ENCODE measurements at regions not wholly inside any gene's neighbourhood (a gene's known extent, or its start where the extent isn't known, plus 50 kb on each side); places are given as distances from the start of the nearest gene placed in this dataset.

DNA sequence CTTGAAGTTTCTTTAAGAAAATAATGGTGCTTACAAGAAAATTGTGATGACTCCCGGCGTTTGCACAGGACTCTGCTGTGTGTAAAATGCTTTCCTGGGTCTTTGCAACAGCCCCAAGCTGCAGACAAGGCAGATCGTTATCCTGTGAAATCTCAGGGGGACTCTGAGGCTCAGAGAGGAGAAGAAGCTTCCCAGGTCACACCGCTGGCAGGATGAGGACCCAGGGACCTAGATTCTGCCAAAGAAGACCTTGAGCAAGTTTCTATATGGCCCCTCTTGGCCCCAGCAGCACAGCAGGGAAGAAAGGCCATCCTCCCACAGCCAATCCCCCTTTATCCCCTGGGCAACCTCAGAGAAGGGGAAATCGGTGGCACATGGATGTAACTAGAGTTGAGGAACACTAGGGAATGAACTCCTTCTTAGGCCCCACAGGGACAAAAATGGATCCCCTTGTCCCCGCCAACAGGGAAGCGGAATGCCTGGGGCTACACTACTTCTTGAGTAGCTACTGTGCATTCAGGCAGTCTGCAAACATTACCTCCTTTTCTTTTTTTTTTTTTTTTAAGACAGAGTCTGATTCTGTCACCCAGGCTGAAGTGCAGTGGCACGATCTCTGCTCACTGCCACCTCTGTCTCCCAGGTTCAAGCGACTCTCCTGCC is 72.8 kb downstream of the CPN2 start:
- Histone ChIP-seq H3K4me3 (ENCODE audit: insufficient read depth, low read depth, low read length, poor library complexity, severe bottlenecking) (no peak overlapping the region), H3K36me3 (ENCODE audit: control insufficient read depth, insufficient read depth, low read length) (no peaks in the 10 kb centered on the region), H3K4me1 (ENCODE audit: control insufficient read depth, insufficient read depth, low read length, poor library complexity, severe bottlenecking) (no peaks in the 10 kb centered on the region), H3K9me3 (ENCODE audit: control insufficient read depth, low read length) (no peaks in the 10 kb centered on the region), H3K27me3 (replicated peaks; ENCODE audit: control insufficient read depth, insufficient read depth, low read length, poor library complexity, severe bottlenecking) (no peaks in the 10 kb centered on the region), H3K27ac (ENCODE audit: insufficient read depth, low read length, poor library complexity, severe bottlenecking) (no peak overlapping the region)
- no peak for DNase-seq

DNA sequence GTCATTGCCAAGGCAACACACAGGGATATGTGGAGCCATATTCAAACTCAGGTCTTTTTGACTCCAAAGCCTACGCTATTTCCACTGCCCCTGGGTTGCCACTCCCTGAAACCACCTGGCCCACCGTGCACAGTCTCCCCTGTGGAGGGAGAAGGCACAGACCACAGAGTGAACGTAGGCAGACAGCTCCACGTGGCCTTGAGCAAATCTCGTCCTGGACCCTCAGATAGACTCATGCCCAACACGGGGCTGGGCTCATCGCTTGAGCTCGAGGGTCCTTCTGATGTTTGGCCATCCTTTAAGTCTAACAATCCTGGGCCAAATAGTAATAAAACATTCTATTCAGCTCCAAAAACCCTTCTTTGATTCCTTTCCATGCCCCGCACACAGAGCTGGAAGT is 72.0 kb downstream of the CPN2 start:
- Histone ChIP-seq H3K27me3 (replicated peaks; ENCODE audit: control insufficient read depth, insufficient read depth, low read length, poor library complexity, severe bottlenecking) (no peaks in the 10 kb centered on the region), H3K27ac (ENCODE audit: insufficient read depth, low read length, poor library complexity, severe bottlenecking) (no peak overlapping the region), H3K36me3 (ENCODE audit: control insufficient read depth, insufficient read depth, low read length) (no peaks in the 10 kb centered on the region), H3K4me3 (ENCODE audit: insufficient read depth, low read depth, low read length, poor library complexity, severe bottlenecking) (no peak overlapping the region), H3K4me1 (ENCODE audit: control insufficient read depth, insufficient read depth, low read length, poor library complexity, severe bottlenecking) (no peaks in the 10 kb centered on the region), H3K9me3 (ENCODE audit: control insufficient read depth, low read length) (no peaks in the 10 kb centered on the region)
- DNase-seq, result no peak

DNA sequence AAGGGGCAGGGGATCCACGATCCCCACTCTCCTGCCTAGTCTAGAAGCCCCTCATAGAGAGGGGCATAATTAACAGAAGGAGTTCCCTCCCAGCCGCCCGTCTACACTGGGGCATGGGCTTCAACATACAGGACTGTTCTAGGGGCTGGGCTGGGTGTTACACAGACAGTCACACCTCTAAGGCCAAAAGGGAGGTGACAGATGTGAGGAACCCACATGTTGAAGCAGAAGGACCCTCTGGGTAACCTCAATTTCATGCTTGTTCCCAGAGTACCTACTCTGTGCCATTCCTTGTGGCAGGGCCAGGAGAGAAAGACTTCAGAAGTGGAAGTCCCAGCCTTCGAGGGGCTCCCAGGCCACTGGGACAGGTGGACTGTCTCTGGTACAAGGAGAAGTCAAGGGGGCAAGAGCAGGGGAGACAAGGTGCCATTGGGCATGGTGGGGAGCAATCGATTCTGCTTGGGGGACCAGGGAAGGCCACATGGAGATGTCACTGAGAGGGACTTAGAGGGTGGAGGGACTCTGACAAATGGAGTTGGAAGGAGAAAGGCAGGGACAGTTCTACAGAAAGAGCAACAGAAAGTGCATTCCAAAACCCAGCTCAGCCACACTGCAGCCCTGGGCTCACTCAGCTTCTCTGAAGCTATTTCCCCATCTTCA is 71.3 kb downstream of the CPN2 start:
- H3K27ac ChIP-seq (ENCODE audit: insufficient read depth, low read length, poor library complexity, severe bottlenecking), result no peak overlapping the region
- no peak for DNase-seq
- H3K27me3 ChIP-seq (replicated peaks; ENCODE audit: control insufficient read depth, insufficient read depth, low read length, poor library complexity, severe bottlenecking), result no peaks in the 10 kb centered on the region
- H3K36me3 ChIP-seq (ENCODE audit: control insufficient read depth, insufficient read depth, low read length), result no peaks in the 10 kb centered on the region
- H3K4me1 ChIP-seq (ENCODE audit: control insufficient read depth, insufficient read depth, low read length, poor library complexity, severe bottlenecking), result no peaks in the 10 kb centered on the region
- no peaks in the 10 kb centered on the region for H3K9me3 ChIP-seq (ENCODE audit: control insufficient read depth, low read length)
- H3K4me3 ChIP-seq (ENCODE audit: insufficient read depth, low read depth, low read length, poor library complexity, severe bottlenecking), result no peak overlapping the region

DNA sequence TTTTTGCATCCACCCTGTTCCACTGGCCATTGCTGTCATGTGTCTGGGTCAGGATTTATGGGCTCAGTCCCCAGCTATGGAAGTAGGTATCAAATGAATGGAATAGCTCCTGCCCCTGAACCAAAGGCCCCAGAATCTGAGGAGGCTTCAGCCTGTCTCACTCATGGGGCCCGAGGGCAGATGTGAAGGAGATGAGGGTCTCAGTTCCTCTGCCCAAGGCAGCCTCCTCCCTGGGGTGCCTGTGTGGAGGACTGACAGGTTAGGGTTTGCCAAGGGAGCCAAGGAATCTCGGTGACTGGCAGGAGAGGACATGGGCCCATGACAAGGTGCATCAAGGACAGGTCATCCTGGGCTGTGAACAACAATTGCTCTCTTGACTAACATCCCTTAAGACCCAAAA is 70.4 kb downstream of the CPN2 start:
- H3K4me3 ChIP-seq (ENCODE audit: insufficient read depth, low read depth, low read length, poor library complexity, severe bottlenecking), result no peak overlapping the region
- DNase-seq, result no peak

DNA sequence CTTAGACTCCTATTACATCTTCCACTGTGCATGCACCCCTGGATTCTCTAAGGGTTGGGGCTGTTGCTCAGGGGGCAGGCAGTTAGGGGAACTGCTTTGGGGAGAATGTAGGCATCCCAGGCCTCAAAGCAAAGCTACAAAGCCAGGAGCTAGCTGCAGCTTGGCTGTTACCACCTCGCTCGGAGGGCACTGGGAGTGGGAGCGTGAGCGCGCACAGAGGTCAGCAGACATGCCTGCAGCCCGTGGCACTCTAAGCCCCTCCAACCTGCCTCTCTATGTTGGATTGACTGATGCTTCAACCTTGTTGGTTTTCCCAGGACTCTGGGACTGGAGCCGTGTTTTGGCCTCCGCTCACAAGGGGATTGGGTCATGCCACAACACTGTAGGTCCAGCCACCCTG is 69.8 kb downstream of the CPN2 start:
- no peaks in the 10 kb centered on the region for H3K4me1 ChIP-seq (ENCODE audit: control insufficient read depth, insufficient read depth, low read length, poor library complexity, severe bottlenecking)
- no peak for DNase-seq
- H3K4me3 ChIP-seq (ENCODE audit: insufficient read depth, low read depth, low read length, poor library complexity, severe bottlenecking), result no peak overlapping the region
- H3K9me3 ChIP-seq (ENCODE audit: control insufficient read depth, low read length), result no peaks in the 10 kb centered on the region
- no peaks in the 10 kb centered on the region for H3K36me3 ChIP-seq (ENCODE audit: control insufficient read depth, insufficient read depth, low read length)
- no peaks in the 10 kb centered on the region for H3K27me3 ChIP-seq (replicated peaks; ENCODE audit: control insufficient read depth, insufficient read depth, low read length, poor library complexity, severe bottlenecking)
- no peak overlapping the region for H3K27ac ChIP-seq (ENCODE audit: insufficient read depth, low read length, poor library complexity, severe bottlenecking)

More for the DNA sequence above, 70.4 kb downstream of the CPN2 start:
- Histone ChIP-seq H3K27me3 (replicated peaks; ENCODE audit: control insufficient read depth, insufficient read depth, low read length, poor library complexity, severe bottlenecking) (no peaks in the 10 kb centered on the region), H3K4me1 (ENCODE audit: control insufficient read depth, insufficient read depth, low read length, poor library complexity, severe bottlenecking) (no peaks in the 10 kb centered on the region), H3K9me3 (ENCODE audit: control insufficient read depth, low read length) (no peaks in the 10 kb centered on the region), H3K36me3 (ENCODE audit: control insufficient read depth, insufficient read depth, low read length) (no peaks in the 10 kb centered on the region), H3K27ac (ENCODE audit: insufficient read depth, low read length, poor library complexity, severe bottlenecking) (no peak overlapping the region)

DNA sequence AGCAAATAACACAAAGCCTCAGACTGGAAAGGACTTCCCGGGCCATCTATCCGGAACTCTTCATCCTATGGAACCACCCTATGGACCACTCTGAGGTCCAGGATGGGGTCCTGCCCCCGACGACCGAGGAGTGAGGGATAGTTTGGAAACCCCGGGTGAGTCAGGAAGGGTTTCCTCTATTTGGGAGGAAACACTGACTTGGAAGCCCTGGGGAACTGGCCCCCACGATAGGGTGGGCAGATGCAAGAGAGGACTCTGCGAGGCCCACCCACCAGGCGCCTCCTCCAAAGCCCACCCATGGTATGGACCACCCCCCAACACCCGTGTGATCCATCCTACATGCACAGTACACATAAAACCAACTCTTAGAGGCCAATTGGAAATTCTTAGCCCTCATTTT is 69.4 kb downstream of the CPN2 start:
- Histone ChIP-seq H3K27ac (ENCODE audit: insufficient read depth, low read length, poor library complexity, severe bottlenecking) (no peak overlapping the region), H3K36me3 (ENCODE audit: control insufficient read depth, insufficient read depth, low read length) (no peaks in the 10 kb centered on the region), H3K9me3 (ENCODE audit: control insufficient read depth, low read length) (no peaks in the 10 kb centered on the region), H3K27me3 (replicated peaks; ENCODE audit: control insufficient read depth, insufficient read depth, low read length, poor library complexity, severe bottlenecking) (no peaks in the 10 kb centered on the region), H3K4me1 (ENCODE audit: control insufficient read depth, insufficient read depth, low read length, poor library complexity, severe bottlenecking) (no peaks in the 10 kb centered on the region), H3K4me3 (ENCODE audit: insufficient read depth, low read depth, low read length, poor library complexity, severe bottlenecking) (no peak overlapping the region)
- no peak for DNase-seq

DNA sequence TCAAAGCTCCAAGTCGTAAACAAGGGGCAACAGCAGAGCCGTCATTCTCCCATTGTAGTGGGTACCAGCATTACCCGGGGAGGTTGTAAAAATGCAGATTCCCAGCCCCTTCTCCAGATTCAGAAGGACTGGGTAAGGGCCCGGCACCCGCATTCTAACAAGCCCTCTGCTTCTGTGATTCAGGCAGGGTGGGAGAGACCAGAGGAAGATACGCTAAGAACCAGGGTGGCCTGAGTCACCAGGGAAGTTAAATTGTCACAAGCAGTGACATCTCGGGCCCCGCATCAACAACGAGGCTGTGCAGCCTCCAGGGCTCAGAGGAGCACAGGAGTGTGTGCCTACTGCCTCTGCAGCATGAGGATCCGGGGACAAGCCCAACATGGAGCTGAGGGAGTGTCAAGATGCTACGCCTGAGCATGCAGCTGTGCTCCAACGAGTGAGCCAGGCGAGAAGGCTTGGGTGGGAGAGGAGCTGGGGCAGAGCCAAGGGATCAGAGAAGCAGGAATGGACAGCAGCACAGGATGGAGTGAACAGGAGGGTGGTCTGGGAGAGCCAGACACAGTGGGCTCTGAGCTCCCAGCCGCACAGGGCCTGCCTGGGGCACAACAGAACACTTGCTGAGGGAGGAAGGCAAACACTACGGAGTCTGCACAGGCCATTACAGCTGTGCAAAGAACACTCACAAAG is 68.5 kb downstream of the CPN2 start:
- no peaks in the 10 kb centered on the region for H3K27me3 ChIP-seq (replicated peaks; ENCODE audit: control insufficient read depth, insufficient read depth, low read length, poor library complexity, severe bottlenecking)
- no peaks in the 10 kb centered on the region for H3K9me3 ChIP-seq (ENCODE audit: control insufficient read depth, low read length)
- DNase-seq, result no peak
- no peaks in the 10 kb centered on the region for H3K4me1 ChIP-seq (ENCODE audit: control insufficient read depth, insufficient read depth, low read length, poor library complexity, severe bottlenecking)
- no peaks in the 10 kb centered on the region for H3K36me3 ChIP-seq (ENCODE audit: control insufficient read depth, insufficient read depth, low read length)
- H3K4me3 ChIP-seq (ENCODE audit: insufficient read depth, low read depth, low read length, poor library complexity, severe bottlenecking), result no peak overlapping the region
- H3K27ac ChIP-seq (ENCODE audit: insufficient read depth, low read length, poor library complexity, severe bottlenecking), result no peak overlapping the region

DNA sequence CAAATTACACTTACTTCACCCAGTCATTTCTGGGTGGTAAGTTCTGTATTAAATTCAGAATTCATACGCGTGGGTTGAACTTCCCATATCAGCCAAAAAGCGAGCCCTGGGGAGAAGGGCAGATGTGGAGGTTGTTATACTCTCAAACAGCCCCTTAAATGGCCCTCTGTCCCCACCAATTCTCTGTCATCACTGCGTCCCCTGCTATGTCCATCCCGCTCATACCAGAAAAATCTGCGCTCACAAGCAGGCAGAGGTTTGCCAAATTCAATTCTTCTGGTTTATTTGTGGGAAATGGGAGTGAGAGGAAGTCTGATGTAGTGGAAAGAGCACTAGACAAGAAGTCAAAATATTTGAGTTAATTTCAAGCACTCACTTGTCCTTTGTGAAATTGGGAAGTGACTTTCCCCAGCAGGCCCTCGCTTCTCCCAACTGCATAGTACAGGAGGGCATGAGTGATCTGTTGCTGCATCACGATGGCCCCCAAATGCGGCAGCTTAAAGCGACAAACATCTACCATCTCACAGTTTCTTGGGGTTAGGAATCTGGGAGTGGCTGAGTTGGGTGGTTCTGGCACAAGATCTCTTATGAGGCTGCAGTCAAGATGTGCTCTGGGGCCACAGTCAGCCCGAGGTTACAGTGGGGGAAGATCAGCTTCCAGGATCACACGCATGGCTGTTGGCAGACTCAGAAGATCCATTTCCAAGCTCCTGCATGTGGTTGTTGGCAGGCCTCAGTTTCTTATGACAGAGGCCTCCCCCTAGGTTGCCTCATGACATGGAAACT is 67.7 kb downstream of the CPN2 start:
- H3K36me3 ChIP-seq (ENCODE audit: control insufficient read depth, insufficient read depth, low read length), result no peaks in the 10 kb centered on the region
- no peaks in the 10 kb centered on the region for H3K27me3 ChIP-seq (replicated peaks; ENCODE audit: control insufficient read depth, insufficient read depth, low read length, poor library complexity, severe bottlenecking)
- H3K9me3 ChIP-seq (ENCODE audit: control insufficient read depth, low read length), result no peaks in the 10 kb centered on the region
- H3K4me3 ChIP-seq (ENCODE audit: insufficient read depth, low read depth, low read length, poor library complexity, severe bottlenecking), result no peak overlapping the region
- no peak overlapping the region for H3K27ac ChIP-seq (ENCODE audit: insufficient read depth, low read length, poor library complexity, severe bottlenecking)
- H3K4me1 ChIP-seq (ENCODE audit: control insufficient read depth, insufficient read depth, low read length, poor library complexity, severe bottlenecking), result no peaks in the 10 kb centered on the region
- no peak for DNase-seq

DNA sequence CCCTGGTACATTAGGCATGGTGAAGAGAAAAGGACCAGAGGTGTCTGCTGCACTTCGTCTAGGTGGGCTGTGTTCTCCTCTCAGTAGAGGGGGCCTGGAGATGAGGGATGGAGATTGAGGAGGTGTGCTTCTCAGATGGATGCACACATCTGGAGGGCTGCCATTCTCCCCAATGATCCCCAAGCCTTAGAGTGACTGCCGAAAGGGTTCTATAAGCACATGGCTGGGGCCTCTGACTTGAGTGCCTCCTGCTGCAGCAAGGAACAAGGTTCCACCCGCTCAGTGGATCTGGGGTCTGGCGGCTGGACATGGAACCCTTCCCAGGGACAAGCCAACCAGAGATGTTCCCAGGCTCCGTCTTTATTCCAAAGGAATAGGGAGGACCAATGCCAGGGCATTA is 66.8 kb downstream of the CPN2 start:
- Histone ChIP-seq H3K4me3 (ENCODE audit: insufficient read depth, low read depth, low read length, poor library complexity, severe bottlenecking) (no peak overlapping the region), H3K4me1 (ENCODE audit: control insufficient read depth, insufficient read depth, low read length, poor library complexity, severe bottlenecking) (no peaks in the 10 kb centered on the region), H3K9me3 (ENCODE audit: control insufficient read depth, low read length) (no peaks in the 10 kb centered on the region), H3K36me3 (ENCODE audit: control insufficient read depth, insufficient read depth, low read length) (no peaks in the 10 kb centered on the region), H3K27me3 (replicated peaks; ENCODE audit: control insufficient read depth, insufficient read depth, low read length, poor library complexity, severe bottlenecking) (no peaks in the 10 kb centered on the region), H3K27ac (ENCODE audit: insufficient read depth, low read length, poor library complexity, severe bottlenecking) (no peak overlapping the region)
- no peak for DNase-seq

Measured in effector memory CD4-positive, alpha-beta T cell (primary cell).